WTC11 (cell line): ENCODE measurements at regions not wholly inside any gene's neighbourhood (a gene's known extent, or its start where the extent isn't known, plus 50 kb on each side); places are given as distances from the start of the nearest gene placed in this dataset.

Experiments used
- ATAC-seq: fragments of 200-7000 bp; cut with Tn5 transposase; 2 replicates; pipeline ENCODE4 v1.10.0; 2021; ENCODE audit warnings: mild to moderate bottlenecking, moderate library complexity
- CTCF ChIA-PET: fragments of 300-600 bp; sonication (Branson Sonifier 250); formaldehyde crosslinking; loops from one replicate; lab custom pipeline; 2021; ENCODE audit warnings: antibody characterized with exemption; lab: Charles Lee
- POLR2A ChIA-PET: fragments of 350-600 bp; sonication (Branson Sonifier 250); formaldehyde crosslinking; loops from one replicate; lab custom pipeline; 2021; ENCODE audit warnings: antibody characterized with exemption; lab: Charles Lee
- DNase-seq: peaks from one replicate; pipeline ENCODE4 v3.0.0; 2021; ENCODE audit warnings: low spot score
- H3K27ac Mint-ChIP-seq: 2 replicates; pipeline ENCODE4 v1.8.0; 2021; ENCODE audit warnings: mixed read lengths
- H3K27me3 Mint-ChIP-seq: 2 replicates; pipeline ENCODE4 v1.8.0; 2021; ENCODE audit warnings: low read depth, mild to moderate bottlenecking, moderate library complexity, mixed read lengths
- H3K36me3 Mint-ChIP-seq: 2 replicates; pipeline ENCODE4 v1.8.0; 2021; ENCODE audit warnings: mixed read lengths
- H3K4me1 Mint-ChIP-seq: 2 replicates; pipeline ENCODE4 v1.8.0; 2022; ENCODE audit warnings: mixed read lengths
- H3K4me3 Mint-ChIP-seq: 2 replicates; pipeline ENCODE4 v1.8.0; 2021; ENCODE audit warnings: mild to moderate bottlenecking, moderate library complexity, mixed read lengths
- H3K9me3 Mint-ChIP-seq: 2 replicates; pipeline ENCODE4 v1.8.0; 2021; ENCODE audit warnings: mixed read lengths
- CREM ChIP-seq: sonication (generic); formaldehyde crosslinking; IDR thresholded peaks from 2 replicates; pipeline ENCODE4 v1.8.1; 2022; ENCODE audit warnings: mild to moderate bottlenecking, missing genetic modification reagents, moderate library complexity
- CTCF ChIP-seq: fragments of 200-600 bp; IDR thresholded peaks from 2 replicates; pipeline ENCODE4 v1.8.0; 2022; ENCODE audit warnings: antibody characterized with exemption
- ESRRA ChIP-seq: sonication (generic); formaldehyde crosslinking; IDR thresholded peaks from 2 replicates; pipeline ENCODE4 v1.8.1; 2022; ENCODE audit warnings: mild to moderate bottlenecking, missing genetic modification reagents, borderline replicate concordance
- GTF2I ChIP-seq: fragments of 250-450 bp; sonication (Bioruptor Pico); conservative IDR thresholded peaks from 2 replicates; pipeline ENCODE4 v1.4.0; 2021; ENCODE audit warnings: mild to moderate bottlenecking
- NFYB ChIP-seq: sonication (generic); formaldehyde crosslinking; conservative IDR thresholded peaks from 2 replicates; pipeline ENCODE4 v1.8.0; 2022; ENCODE audit warnings: low read depth, missing genetic modification reagents
- NR3C1 ChIP-seq: sonication (generic); formaldehyde crosslinking; conservative IDR thresholded peaks from 2 replicates; pipeline ENCODE4 v1.8.1; 2023; ENCODE audit warnings: low read depth, mild to moderate bottlenecking, missing genetic modification reagents
- TEAD1 ChIP-seq: sonication (generic); formaldehyde crosslinking; IDR thresholded peaks from 2 replicates; pipeline ENCODE4 v1.8.0; 2022; ENCODE audit warnings: mild to moderate bottlenecking, missing genetic modification reagents
- TP53 ChIP-seq: sonication (generic); formaldehyde crosslinking; IDR thresholded peaks from 2 replicates; pipeline ENCODE4 v1.8.1; 2023; ENCODE audit warnings: mild to moderate bottlenecking, missing genetic modification reagents
- ZNF121 ChIP-seq: sonication (generic); formaldehyde crosslinking; IDR thresholded peaks from 2 replicates; pipeline ENCODE4 v1.8.0; 2023; ENCODE audit warnings: missing genetic modification reagents
- ZNF263 ChIP-seq: sonication (generic); formaldehyde crosslinking; IDR thresholded peaks from 2 replicates; pipeline ENCODE4 v1.8.1; 2022; ENCODE audit warnings: low read depth, mild to moderate bottlenecking, moderate library complexity, missing genetic modification reagents
- ZNF512 ChIP-seq: sonication (generic); formaldehyde crosslinking; IDR thresholded peaks from 2 replicates; pipeline ENCODE4 v1.8.1; 2022; ENCODE audit warnings: missing genetic modification reagents, borderline replicate concordance
- TF ChIP-seq, protein P1 (sequence below): sonication (generic); formaldehyde crosslinking; IDR thresholded peaks from 2 replicates; pipeline ENCODE4 v1.8.1; 2023; ENCODE audit warnings: mild to moderate bottlenecking, missing genetic modification reagents, moderate library complexity
- TF ChIP-seq, protein P2 (sequence below): sonication (generic); formaldehyde crosslinking; IDR thresholded peaks from 2 replicates; pipeline ENCODE4 v1.8.0; 2023; ENCODE audit warnings: missing genetic modification reagents
- TF ChIP-seq, protein P3 (sequence below): fragments of 250-450 bp; sonication (Bioruptor Pico); IDR thresholded peaks from 2 replicates; pipeline ENCODE4 v1.8.0; 2021; ENCODE audit warnings: mild to moderate bottlenecking
- TF ChIP-seq, protein P4 (sequence below): sonication (generic); formaldehyde crosslinking; IDR thresholded peaks from 2 replicates; pipeline ENCODE4 v1.8.1; 2022; ENCODE audit warnings: low read depth, mild to moderate bottlenecking, moderate library complexity, missing genetic modification reagents, borderline replicate concordance
- TF ChIP-seq, protein P5 (sequence below): sonication (generic); formaldehyde crosslinking; IDR thresholded peaks from 2 replicates; pipeline ENCODE4 v1.8.0; 2023; ENCODE audit warnings: mild to moderate bottlenecking, missing genetic modification reagents
- TF ChIP-seq, protein P6 (sequence below): sonication (generic); formaldehyde crosslinking; conservative IDR thresholded peaks from 2 replicates; pipeline ENCODE4 v1.8.1; 2023; ENCODE audit warnings: mild to moderate bottlenecking, low read depth, missing genetic modification reagents, moderate library complexity
- TF ChIP-seq, protein P7 (sequence below): fragments of 250-450 bp; sonication (Bioruptor Pico); IDR thresholded peaks from 2 replicates; pipeline ENCODE4 v1.9.0; 2021; ENCODE audit warnings: mild to moderate bottlenecking

GRCh38 chr5:120101771-120102170 lies 362.3 kb upstream of the PRR16 start:
- no peak for ATAC-seq
- Mint-ChIP-seq H3K27me3 (no peaks in the 10 kb centered on the region), H3K27ac (no peak overlapping the region), H3K4me3 (no peak overlapping the region), H3K4me1 (no peaks in the 10 kb centered on the region), H3K9me3 (no peaks in the 10 kb centered on the region)
- no peak for TF ChIP-seq NR3C1 (CRISPR knock-in tag)
- TF ChIP-seq, protein P1, sequence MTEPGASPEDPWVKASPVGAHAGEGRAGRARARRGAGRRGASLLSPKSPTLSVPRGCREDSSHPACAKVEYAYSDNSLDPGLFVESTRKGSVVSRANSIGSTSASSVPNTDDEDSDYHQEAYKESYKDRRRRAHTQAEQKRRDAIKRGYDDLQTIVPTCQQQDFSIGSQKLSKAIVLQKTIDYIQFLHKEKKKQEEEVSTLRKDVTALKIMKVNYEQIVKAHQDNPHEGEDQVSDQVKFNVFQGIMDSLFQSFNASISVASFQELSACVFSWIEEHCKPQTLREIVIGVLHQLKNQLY (CRISPR knock-in tag): no peak
- no peak for TF ChIP-seq TEAD1
- no peak for TF ChIP-seq ZNF121 (CRISPR knock-in tag)
- TF ChIP-seq ZNF263 (CRISPR knock-in tag): no peak
- TF ChIP-seq, protein P2, sequence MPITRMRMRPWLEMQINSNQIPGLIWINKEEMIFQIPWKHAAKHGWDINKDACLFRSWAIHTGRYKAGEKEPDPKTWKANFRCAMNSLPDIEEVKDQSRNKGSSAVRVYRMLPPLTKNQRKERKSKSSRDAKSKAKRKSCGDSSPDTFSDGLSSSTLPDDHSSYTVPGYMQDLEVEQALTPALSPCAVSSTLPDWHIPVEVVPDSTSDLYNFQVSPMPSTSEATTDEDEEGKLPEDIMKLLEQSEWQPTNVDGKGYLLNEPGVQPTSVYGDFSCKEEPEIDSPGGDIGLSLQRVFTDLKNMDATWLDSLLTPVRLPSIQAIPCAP (CRISPR knock-in tag): no peak
- TF ChIP-seq TP53 (CRISPR knock-in tag): no peak
- TF ChIP-seq GTF2I: no peak
- TF ChIP-seq ESRRA (CRISPR knock-in tag): no peak
- TF ChIP-seq NFYB (CRISPR knock-in tag): no peak
- TF ChIP-seq CTCF: no peak
- TF ChIP-seq, protein P3, sequence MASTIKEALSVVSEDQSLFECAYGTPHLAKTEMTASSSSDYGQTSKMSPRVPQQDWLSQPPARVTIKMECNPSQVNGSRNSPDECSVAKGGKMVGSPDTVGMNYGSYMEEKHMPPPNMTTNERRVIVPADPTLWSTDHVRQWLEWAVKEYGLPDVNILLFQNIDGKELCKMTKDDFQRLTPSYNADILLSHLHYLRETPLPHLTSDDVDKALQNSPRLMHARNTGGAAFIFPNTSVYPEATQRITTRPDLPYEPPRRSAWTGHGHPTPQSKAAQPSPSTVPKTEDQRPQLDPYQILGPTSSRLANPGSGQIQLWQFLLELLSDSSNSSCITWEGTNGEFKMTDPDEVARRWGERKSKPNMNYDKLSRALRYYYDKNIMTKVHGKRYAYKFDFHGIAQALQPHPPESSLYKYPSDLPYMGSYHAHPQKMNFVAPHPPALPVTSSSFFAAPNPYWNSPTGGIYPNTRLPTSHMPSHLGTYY (CRISPR knock-in tag): no peak
- TF ChIP-seq, protein P4, sequence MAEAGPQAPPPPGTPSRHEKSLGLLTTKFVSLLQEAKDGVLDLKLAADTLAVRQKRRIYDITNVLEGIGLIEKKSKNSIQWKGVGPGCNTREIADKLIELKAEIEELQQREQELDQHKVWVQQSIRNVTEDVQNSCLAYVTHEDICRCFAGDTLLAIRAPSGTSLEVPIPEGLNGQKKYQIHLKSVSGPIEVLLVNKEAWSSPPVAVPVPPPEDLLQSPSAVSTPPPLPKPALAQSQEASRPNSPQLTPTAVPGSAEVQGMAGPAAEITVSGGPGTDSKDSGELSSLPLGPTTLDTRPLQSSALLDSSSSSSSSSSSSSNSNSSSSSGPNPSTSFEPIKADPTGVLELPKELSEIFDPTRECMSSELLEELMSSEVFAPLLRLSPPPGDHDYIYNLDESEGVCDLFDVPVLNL: no peak
- no peak for TF ChIP-seq CREM (CRISPR knock-in tag)
- TF ChIP-seq, protein P5, sequence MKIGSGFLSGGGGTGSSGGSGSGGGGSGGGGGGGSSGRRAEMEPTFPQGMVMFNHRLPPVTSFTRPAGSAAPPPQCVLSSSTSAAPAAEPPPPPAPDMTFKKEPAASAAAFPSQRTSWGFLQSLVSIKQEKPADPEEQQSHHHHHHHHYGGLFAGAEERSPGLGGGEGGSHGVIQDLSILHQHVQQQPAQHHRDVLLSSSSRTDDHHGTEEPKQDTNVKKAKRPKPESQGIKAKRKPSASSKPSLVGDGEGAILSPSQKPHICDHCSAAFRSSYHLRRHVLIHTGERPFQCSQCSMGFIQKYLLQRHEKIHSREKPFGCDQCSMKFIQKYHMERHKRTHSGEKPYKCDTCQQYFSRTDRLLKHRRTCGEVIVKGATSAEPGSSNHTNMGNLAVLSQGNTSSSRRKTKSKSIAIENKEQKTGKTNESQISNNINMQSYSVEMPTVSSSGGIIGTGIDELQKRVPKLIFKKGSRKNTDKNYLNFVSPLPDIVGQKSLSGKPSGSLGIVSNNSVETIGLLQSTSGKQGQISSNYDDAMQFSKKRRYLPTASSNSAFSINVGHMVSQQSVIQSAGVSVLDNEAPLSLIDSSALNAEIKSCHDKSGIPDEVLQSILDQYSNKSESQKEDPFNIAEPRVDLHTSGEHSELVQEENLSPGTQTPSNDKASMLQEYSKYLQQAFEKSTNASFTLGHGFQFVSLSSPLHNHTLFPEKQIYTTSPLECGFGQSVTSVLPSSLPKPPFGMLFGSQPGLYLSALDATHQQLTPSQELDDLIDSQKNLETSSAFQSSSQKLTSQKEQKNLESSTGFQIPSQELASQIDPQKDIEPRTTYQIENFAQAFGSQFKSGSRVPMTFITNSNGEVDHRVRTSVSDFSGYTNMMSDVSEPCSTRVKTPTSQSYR: no peak
- TF ChIP-seq, protein P6, sequence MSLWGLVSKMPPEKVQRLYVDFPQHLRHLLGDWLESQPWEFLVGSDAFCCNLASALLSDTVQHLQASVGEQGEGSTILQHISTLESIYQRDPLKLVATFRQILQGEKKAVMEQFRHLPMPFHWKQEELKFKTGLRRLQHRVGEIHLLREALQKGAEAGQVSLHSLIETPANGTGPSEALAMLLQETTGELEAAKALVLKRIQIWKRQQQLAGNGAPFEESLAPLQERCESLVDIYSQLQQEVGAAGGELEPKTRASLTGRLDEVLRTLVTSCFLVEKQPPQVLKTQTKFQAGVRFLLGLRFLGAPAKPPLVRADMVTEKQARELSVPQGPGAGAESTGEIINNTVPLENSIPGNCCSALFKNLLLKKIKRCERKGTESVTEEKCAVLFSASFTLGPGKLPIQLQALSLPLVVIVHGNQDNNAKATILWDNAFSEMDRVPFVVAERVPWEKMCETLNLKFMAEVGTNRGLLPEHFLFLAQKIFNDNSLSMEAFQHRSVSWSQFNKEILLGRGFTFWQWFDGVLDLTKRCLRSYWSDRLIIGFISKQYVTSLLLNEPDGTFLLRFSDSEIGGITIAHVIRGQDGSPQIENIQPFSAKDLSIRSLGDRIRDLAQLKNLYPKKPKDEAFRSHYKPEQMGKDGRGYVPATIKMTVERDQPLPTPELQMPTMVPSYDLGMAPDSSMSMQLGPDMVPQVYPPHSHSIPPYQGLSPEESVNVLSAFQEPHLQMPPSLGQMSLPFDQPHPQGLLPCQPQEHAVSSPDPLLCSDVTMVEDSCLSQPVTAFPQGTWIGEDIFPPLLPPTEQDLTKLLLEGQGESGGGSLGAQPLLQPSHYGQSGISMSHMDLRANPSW (CRISPR knock-in tag): no peak
- TF ChIP-seq, protein P7, sequence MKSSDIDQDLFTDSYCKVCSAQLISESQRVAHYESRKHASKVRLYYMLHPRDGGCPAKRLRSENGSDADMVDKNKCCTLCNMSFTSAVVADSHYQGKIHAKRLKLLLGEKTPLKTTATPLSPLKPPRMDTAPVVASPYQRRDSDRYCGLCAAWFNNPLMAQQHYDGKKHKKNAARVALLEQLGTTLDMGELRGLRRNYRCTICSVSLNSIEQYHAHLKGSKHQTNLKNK (CRISPR knock-in tag): no peak
- no peak for TF ChIP-seq ZNF512
- TF ChIP-seq, all 79 proteins: peak for 0
- CTCF ChIA-PET: no interaction called here
- no peaks in the 10 kb centered on the region for H3K36me3 Mint-ChIP-seq
- no peak for DNase-seq
- POLR2A ChIA-PET: no interaction called here
